ENCODE measurements at regions not wholly inside any gene's neighbourhood (a gene's known extent, or its start where the extent isn't known, plus 50 kb on each side); places are given as distances from the start of the nearest gene placed in this dataset.
"Not testable (repeated sequence)": the region's sequence is repeated elsewhere in the genome, so short reads cannot be mapped to it uniquely, and the experiment has no call there.

DNA sequence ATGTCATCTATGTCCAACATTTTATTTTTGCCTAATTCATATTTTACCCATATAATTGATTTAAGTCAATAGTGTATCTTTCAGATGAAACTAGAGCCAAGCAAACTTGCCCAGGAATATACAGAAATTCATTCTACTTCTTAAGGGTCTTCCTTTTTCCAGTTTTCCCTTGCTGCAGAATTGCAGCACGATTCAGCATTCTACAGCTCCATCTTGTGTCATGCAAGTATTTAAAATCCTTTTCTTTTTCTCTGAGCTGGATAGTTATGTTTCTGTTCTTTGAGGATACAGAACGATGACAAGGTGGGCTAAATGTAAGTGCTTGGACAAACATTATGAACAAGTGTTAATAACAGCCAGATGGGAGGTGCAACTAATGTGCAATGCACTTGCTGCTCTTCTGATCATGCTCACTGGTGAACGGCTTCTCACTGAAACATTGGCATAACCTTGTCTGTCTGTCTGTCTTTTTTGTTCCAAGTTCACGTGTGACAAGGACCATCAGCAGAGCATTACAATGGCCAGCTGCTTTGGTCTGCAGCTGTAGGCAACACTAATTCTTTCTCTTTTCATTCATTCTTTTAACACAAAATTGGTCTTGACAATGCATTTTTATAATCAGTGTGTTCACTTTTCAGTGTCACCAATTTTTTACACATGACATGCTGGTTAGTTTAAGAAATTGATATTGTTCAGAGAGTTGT lies 1821.7 kb downstream of the ARAP2 start:
- Histone ChIP-seq H3K4me3 (no peak overlapping the region), H3K36me3 (no peaks in the 10 kb centered on the region), H3K27ac (no peak overlapping the region), H3K27me3 (no peaks in the 10 kb centered on the region), H3K4me1 (no peaks in the 10 kb centered on the region), H3K9me3 (no peaks in the 10 kb centered on the region)
- ATAC-seq (ENCODE audit: low FRiP score in 2 of 2) (no peak), DNase-seq (no peak)
- TF ChIP-seq POLR2AphosphoS5 (IDR thresholded peaks at IDR 0.05): no peak
- no peak for TF ChIP-seq EP300 (IDR thresholded peaks at IDR 0.05)
- no peak for TF ChIP-seq POLR2A (IDR thresholded peaks at IDR 0.05)
- TF ChIP-seq, protein P1, sequence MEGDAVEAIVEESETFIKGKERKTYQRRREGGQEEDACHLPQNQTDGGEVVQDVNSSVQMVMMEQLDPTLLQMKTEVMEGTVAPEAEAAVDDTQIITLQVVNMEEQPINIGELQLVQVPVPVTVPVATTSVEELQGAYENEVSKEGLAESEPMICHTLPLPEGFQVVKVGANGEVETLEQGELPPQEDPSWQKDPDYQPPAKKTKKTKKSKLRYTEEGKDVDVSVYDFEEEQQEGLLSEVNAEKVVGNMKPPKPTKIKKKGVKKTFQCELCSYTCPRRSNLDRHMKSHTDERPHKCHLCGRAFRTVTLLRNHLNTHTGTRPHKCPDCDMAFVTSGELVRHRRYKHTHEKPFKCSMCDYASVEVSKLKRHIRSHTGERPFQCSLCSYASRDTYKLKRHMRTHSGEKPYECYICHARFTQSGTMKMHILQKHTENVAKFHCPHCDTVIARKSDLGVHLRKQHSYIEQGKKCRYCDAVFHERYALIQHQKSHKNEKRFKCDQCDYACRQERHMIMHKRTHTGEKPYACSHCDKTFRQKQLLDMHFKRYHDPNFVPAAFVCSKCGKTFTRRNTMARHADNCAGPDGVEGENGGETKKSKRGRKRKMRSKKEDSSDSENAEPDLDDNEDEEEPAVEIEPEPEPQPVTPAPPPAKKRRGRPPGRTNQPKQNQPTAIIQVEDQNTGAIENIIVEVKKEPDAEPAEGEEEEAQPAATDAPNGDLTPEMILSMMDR (IDR thresholded peaks at IDR 0.05): no peak
- WGBS, 2 donors: 40 to 50% methylated on average over 4 of the region's 4 CpGs

DNA sequence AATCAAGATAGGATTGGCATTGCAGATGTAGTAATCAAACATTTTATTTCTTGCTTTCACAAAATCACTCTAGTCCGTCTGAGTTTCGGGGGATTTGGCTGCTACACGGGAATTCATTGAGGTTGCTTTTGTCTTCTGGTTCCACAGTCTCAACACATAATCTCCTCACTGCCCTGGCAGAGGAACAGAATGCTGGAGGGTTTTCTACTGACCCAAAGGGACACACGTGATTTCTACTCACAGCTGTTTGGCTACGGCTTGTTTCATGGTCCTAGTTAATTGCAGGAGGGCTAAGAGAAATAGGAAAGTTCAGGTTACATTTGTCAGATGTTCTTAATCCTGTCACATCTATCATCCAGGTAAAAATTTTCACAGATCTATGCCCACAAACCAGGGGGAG lies 1811.6 kb downstream of the ARAP2 start:
- ATAC-seq (ENCODE audit: low FRiP score in 2 of 2) (no peak), DNase-seq (no peak)
- WGBS, 2 donors: 85% methylated on average over 5 of the region's 5 CpGs
- no peak overlapping the region for H3K27ac ChIP-seq
- no peak overlapping the region for H3K4me3 ChIP-seq
- no peaks in the 10 kb centered on the region for H3K4me1 ChIP-seq
- no peaks in the 10 kb centered on the region for H3K27me3 ChIP-seq
- H3K36me3 ChIP-seq: no peaks in the 10 kb centered on the region
- H3K9me3 ChIP-seq: no peaks in the 10 kb centered on the region
- TF ChIP-seq EP300 (IDR thresholded peaks at IDR 0.05) (no peak), POLR2A (IDR thresholded peaks at IDR 0.05) (no peak), POLR2AphosphoS5 (IDR thresholded peaks at IDR 0.05) (no peak)
- TF ChIP-seq, protein P1 (IDR thresholded peaks at IDR 0.05): no peak

DNA sequence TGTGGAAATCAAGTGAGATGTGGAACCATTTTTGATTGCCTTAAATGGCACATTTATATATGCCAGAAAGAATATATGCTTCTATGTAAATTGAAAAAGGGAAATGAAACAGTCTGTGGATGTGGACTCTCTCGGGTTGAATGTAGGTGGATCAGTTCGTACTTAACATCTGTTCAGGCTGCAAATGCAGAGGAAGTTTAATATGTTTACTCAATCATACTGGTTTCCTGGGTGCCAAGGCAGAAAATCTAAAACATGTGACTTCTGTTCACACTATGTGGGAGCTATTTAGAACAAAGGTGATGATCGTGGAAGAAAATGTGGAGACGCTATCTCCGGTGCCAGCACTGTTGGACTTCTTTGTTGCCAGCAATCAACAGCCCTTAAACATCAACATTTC lies 1809.9 kb downstream of the ARAP2 start:
- 78 to 83% methylated on average over 5 of the region's 5 CpGs for WGBS, 2 donors
- not testable (repeated sequence) for ATAC-seq (ENCODE audit: low FRiP score in 2 of 2); H3K36me3 ChIP-seq; H3K9me3 ChIP-seq; DNase-seq; H3K27me3 ChIP-seq; H3K4me1 ChIP-seq; H3K4me3 ChIP-seq; H3K27ac ChIP-seq

DNA sequence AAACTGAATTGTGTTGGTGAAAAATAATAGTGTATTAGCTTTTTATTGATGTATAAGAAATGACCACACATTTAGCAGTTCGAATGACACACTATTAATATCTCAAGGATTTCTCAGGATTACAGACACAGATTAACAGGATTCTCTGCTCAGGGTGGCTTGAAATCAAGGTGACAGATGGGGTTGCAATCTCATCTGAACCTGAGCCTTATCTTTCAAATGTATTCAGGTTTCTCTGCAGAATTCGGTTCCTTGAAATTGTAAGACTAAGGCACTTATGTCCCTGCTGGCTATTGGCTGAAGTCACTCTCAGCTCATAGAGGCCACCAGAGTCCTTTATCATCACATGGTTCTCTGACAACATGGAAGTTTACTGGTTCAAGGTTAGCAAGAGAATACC lies 1780.1 kb downstream of the ARAP2 start:
- no peak for TF ChIP-seq POLR2A (IDR thresholded peaks at IDR 0.05)
- TF ChIP-seq POLR2AphosphoS5 (IDR thresholded peaks at IDR 0.05): no peak
- TF ChIP-seq, protein P1 (IDR thresholded peaks at IDR 0.05): no peak
- TF ChIP-seq EP300 (IDR thresholded peaks at IDR 0.05): no peak
- Histone ChIP-seq H3K9me3 (no peaks in the 10 kb centered on the region), H3K27ac (no peak overlapping the region), H3K4me1 (no peaks in the 10 kb centered on the region), H3K4me3 (no peak overlapping the region), H3K27me3 (no peaks in the 10 kb centered on the region), H3K36me3 (no peaks in the 10 kb centered on the region)
- ATAC-seq (ENCODE audit: low FRiP score in 2 of 2): no peak
- no peak for DNase-seq
- WGBS, 2 donors: 66 to 70% methylated on average over 2 of the region's 2 CpGs

DNA sequence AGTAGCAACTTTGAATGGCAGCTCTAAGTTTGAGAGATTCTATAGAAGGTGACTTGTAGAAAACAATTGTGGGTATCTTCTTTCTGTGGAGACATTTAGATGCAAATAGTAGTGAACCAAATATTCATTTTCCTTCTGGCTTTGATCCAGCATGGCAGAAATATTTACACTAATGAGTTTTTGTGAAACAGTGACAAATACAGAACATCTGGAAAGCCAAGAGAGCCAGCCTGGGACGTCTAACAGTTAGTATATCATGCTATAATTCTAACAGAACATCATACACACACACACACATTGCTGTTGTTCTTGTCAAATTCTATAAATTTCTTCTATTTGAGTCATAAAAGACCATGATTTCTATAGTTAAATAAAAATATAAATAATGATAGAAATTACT lies 1777.9 kb downstream of the ARAP2 start:
- DNase-seq: no peak
- TF ChIP-seq POLR2A (IDR thresholded peaks at IDR 0.05): no peak
- TF ChIP-seq, protein P1 (IDR thresholded peaks at IDR 0.05): no peak
- no peak for TF ChIP-seq EP300 (IDR thresholded peaks at IDR 0.05)
- TF ChIP-seq POLR2AphosphoS5 (IDR thresholded peaks at IDR 0.05): no peak
- no peaks in the 10 kb centered on the region for H3K9me3 ChIP-seq
- H3K27me3 ChIP-seq: no peaks in the 10 kb centered on the region
- H3K27ac ChIP-seq: no peak overlapping the region
- no peak overlapping the region for H3K4me3 ChIP-seq
- WGBS, 2 donors: 35 to 40% methylated on average over 1 of the region's 1 CpG
- no peaks in the 10 kb centered on the region for H3K36me3 ChIP-seq
- no peaks in the 10 kb centered on the region for H3K4me1 ChIP-seq
- ATAC-seq (ENCODE audit: low FRiP score in 2 of 2): no peak
